22Rv1 (cell line): ENCODE measurements at regions not wholly inside any gene's neighbourhood (a gene's known extent, or its start where the extent isn't known, plus 50 kb on each side); places are given as distances from the start of the nearest gene placed in this dataset.

Experiments used
- ZFX ChIP-seq: fragments of 450-650 bp; IDR thresholded peaks from 2 replicates; pipeline ENCODE4 v1.6.1; 2017; ENCODE audit warnings: antibody characterized with exemption, borderline replicate concordance
- TF ChIP-seq, protein P1 (sequence below): fragments of 450-650 bp; IDR thresholded peaks from 2 replicates; pipeline ENCODE4 v1.5.1; 2017; ENCODE audit warnings: mild to moderate bottlenecking

GRCh38 chr11:29279716-29280115 is 737.1 kb downstream of the KCNA4 start:
- TF ChIP-seq, protein P1, sequence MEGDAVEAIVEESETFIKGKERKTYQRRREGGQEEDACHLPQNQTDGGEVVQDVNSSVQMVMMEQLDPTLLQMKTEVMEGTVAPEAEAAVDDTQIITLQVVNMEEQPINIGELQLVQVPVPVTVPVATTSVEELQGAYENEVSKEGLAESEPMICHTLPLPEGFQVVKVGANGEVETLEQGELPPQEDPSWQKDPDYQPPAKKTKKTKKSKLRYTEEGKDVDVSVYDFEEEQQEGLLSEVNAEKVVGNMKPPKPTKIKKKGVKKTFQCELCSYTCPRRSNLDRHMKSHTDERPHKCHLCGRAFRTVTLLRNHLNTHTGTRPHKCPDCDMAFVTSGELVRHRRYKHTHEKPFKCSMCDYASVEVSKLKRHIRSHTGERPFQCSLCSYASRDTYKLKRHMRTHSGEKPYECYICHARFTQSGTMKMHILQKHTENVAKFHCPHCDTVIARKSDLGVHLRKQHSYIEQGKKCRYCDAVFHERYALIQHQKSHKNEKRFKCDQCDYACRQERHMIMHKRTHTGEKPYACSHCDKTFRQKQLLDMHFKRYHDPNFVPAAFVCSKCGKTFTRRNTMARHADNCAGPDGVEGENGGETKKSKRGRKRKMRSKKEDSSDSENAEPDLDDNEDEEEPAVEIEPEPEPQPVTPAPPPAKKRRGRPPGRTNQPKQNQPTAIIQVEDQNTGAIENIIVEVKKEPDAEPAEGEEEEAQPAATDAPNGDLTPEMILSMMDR: no peak
- no peak for TF ChIP-seq ZFX
